H1 (cell line): ENCODE measurements at regions not wholly inside any gene's neighbourhood (a gene's known extent, or its start where the extent isn't known, plus 50 kb on each side); places are given as distances from the start of the nearest gene placed in this dataset.

Source experiments
- CTCF ChIA-PET: fragments of 300-600 bp; sonication (Branson Sonifier 250); formaldehyde crosslinking; loops from one replicate; lab custom pipeline; 2021; ENCODE audit not compliant: partially characterized antibody; lab: Charles Lee
- POLR2A ChIA-PET: fragments of 300-600 bp; sonication (Branson Sonifier 250); formaldehyde crosslinking; loops from one replicate; lab custom pipeline; 2021; ENCODE audit warnings: inconsistent platforms; ENCODE audit not compliant: partially characterized antibody; lab: Charles Lee
- DNase-seq, 2 experiments: peaks; one replicate each; pipeline versions ENCODE4 v3.0.0 to v3.0.0-alpha.2; 2010 to 2022; ENCODE audit warnings: low spot score in 2 of 2, low read depth in 1 of 2, mixed read lengths in 1 of 2
- FAIRE-seq: peaks from 2 replicates; lab custom pipeline; 2011; peaks lifted over from hg19 to GRCh38; lab: Jason Lieb, UNC
- H2AFZ ChIP-seq: 2 replicates; pipeline ENCODE4 v1.8.1; 2012; ENCODE audit warnings: low read length, inconsistent platforms
- H2AK5ac ChIP-seq: 2 replicates; pipeline ENCODE4 v1.6.1; 2013; ENCODE audit warnings: low read depth, low read length
- H2BK120ac ChIP-seq: replicated peaks from 2 replicates; pipeline ENCODE3; 2013; ENCODE audit warnings: low read depth, low read length, inconsistent platforms
- H2BK12ac ChIP-seq: 2 replicates; pipeline ENCODE4 v1.6.1; 2013; ENCODE audit warnings: low read depth, low read length
- H2BK15ac ChIP-seq: 2 replicates; pipeline ENCODE4 v1.6.1; 2013; ENCODE audit warnings: low read length
- H2BK20ac ChIP-seq: 2 replicates; pipeline ENCODE4 v1.6.1; 2013; ENCODE audit warnings: low read length
- H2BK5ac ChIP-seq: 2 replicates; pipeline ENCODE4 v1.6.1; 2013; ENCODE audit warnings: low read depth, low read length
- H3K14ac ChIP-seq: 2 replicates; pipeline ENCODE4 v1.6.1; 2013; ENCODE audit warnings: inconsistent platforms; ENCODE audit not compliant: insufficient read length
- H3K18ac ChIP-seq: 2 replicates; pipeline ENCODE4 v1.6.1; 2013; ENCODE audit warnings: low read length; ENCODE audit errors: extremely low read depth
- H3K23ac ChIP-seq: 2 replicates; pipeline ENCODE4 v1.6.1; 2013; ENCODE audit warnings: inconsistent platforms; ENCODE audit not compliant: insufficient read length
- H3K23me2 ChIP-seq: 2 replicates; pipeline ENCODE4 v1.6.1; 2013; ENCODE audit warnings: low read depth, low read length
- H3K27ac ChIP-seq: 2 replicates; pipeline ENCODE4 v1.6.1; 2011; ENCODE audit warnings: low read depth, low read length, inconsistent platforms
- H3K27me3 ChIP-seq, 4 experiments: replicated peaks in 1 of 4; 1 replicate in 1 of 4; 2 replicates in 3 of 4; pipeline versions ENCODE4 v1.6.1 to v1.8.1; 2011 to 2013; ENCODE audit warnings: low read length in 3 of 4, mild to moderate bottlenecking in 3 of 4, inconsistent platforms in 2 of 4, mixed read lengths in 2 of 4, moderate library complexity in 1 of 4; ENCODE audit not compliant: control insufficient read depth in 3 of 4, insufficient read depth in 3 of 4; ENCODE audit errors: extremely low read depth in 1 of 4
- H3K36me3 ChIP-seq, 4 experiments: 2 replicates each; pipeline versions ENCODE4 v1.6.1 to v1.8.1; 2011 to 2013; ENCODE audit warnings: mild to moderate bottlenecking in 4 of 4, low read length in 3 of 4, moderate library complexity in 2 of 4, control low read depth in 1 of 4, inconsistent platforms in 1 of 4; ENCODE audit not compliant: insufficient read depth in 4 of 4, control insufficient read depth in 2 of 4
- H3K4ac ChIP-seq: replicated peaks from 2 replicates; pipeline ENCODE3; 2013; ENCODE audit warnings: low read length, low read depth, mixed read lengths, inconsistent platforms; ENCODE audit not compliant: insufficient read length
- H3K4me1 ChIP-seq, 4 experiments: replicated peaks in 1 of 4; 1 replicate in 1 of 4; 2 replicates in 3 of 4; pipeline versions ENCODE4 v1.6.1 to v1.8.1; 2011 to 2013; ENCODE audit warnings: low read length in 3 of 4, inconsistent platforms in 2 of 4, mixed read lengths in 1 of 4; ENCODE audit not compliant: insufficient read depth in 4 of 4, control insufficient read depth in 3 of 4
- H3K4me2 ChIP-seq, 2 experiments: 2 replicates each; pipeline versions ENCODE4 v1.6.1 to v1.8.1; 2011 to 2013; ENCODE audit warnings: low read depth in 2 of 2, low read length in 2 of 2, control low read depth in 1 of 2, inconsistent platforms in 1 of 2, mild to moderate bottlenecking in 1 of 2; ENCODE audit not compliant: insufficient read depth in 1 of 2
- H3K4me3 ChIP-seq, 4 experiments: fragments of 200-600, 300-600 bp in 1 of 4; sonication (generic), shearing (Covaris generic), sonication (Bioruptor Twin) in 1 of 4; 2 replicates each; pipeline versions ENCODE4 v1.5.1 to v1.8.1; 2011 to 2016; ENCODE audit warnings: low read length in 4 of 4, low read depth in 3 of 4, control low read depth in 2 of 4, inconsistent platforms in 2 of 4, mild to moderate bottlenecking in 2 of 4, mixed read lengths in 1 of 4, moderate library complexity in 1 of 4; ENCODE audit not compliant: insufficient read depth in 2 of 4; ENCODE audit errors: extremely low read depth in 1 of 4
- H3K56ac ChIP-seq: replicated peaks from 2 replicates; pipeline ENCODE3; 2013; ENCODE audit warnings: low read depth, mild to moderate bottlenecking, mixed read lengths, low read length, inconsistent platforms; ENCODE audit not compliant: insufficient read length
- H3K79me1 ChIP-seq: 2 replicates; pipeline ENCODE4 v1.6.1; 2013; ENCODE audit warnings: low read depth, low read length, control low read depth
- H3K79me2 ChIP-seq, 2 experiments: 2 replicates each; pipeline versions ENCODE4 v1.6.1 to v1.8.1; 2012 to 2013; ENCODE audit warnings: low read length in 2 of 2, mild to moderate bottlenecking in 2 of 2, inconsistent platforms in 1 of 2; ENCODE audit not compliant: insufficient read depth in 2 of 2, control insufficient read depth in 1 of 2
- H3K9ac ChIP-seq, 4 experiments: replicated peaks in 1 of 4; 1 replicate in 1 of 4; 2 replicates in 3 of 4; pipeline versions ENCODE4 v1.6.1 to v1.8.1; 2011 to 2013; ENCODE audit warnings: low read depth in 3 of 4, low read length in 3 of 4, control low read depth in 2 of 4, mild to moderate bottlenecking in 2 of 4, moderate library complexity in 2 of 4, inconsistent platforms in 1 of 4; ENCODE audit errors: extremely low read depth in 1 of 4
- H3K9me3 ChIP-seq, 2 experiments: 2 replicates each; pipeline versions ENCODE4 v1.6.1 to v1.8.1; 2012 to 2013; ENCODE audit warnings: mild to moderate bottlenecking in 2 of 2, moderate library complexity in 2 of 2, control low read depth in 1 of 2, inconsistent platforms in 1 of 2, low read depth in 1 of 2, low read length in 1 of 2, mixed read lengths in 1 of 2; ENCODE audit not compliant: insufficient read depth in 2 of 2
- H4K20me1 ChIP-seq, 2 experiments: replicated peaks in 1 of 2; 2 replicates each; pipeline versions ENCODE3 to v1.8.1; 2011 to 2013; ENCODE audit warnings: inconsistent platforms in 2 of 2, low read length in 2 of 2, mild to moderate bottlenecking in 1 of 2; ENCODE audit not compliant: insufficient read depth in 2 of 2, control insufficient read depth in 1 of 2
- H4K5ac ChIP-seq: 2 replicates; pipeline ENCODE4 v1.6.1; 2013; ENCODE audit warnings: low read length, low read depth, mixed read lengths, inconsistent platforms; ENCODE audit not compliant: insufficient read length
- H4K8ac ChIP-seq: 2 replicates; pipeline ENCODE4 v1.8.0; 2013; ENCODE audit warnings: mild to moderate bottlenecking, moderate library complexity, low read length, inconsistent platforms; ENCODE audit not compliant: insufficient read depth; ENCODE audit errors: extremely low read depth
- H4K91ac ChIP-seq: replicated peaks from 2 replicates; pipeline ENCODE3; 2013; ENCODE audit warnings: low read length, mixed read lengths, inconsistent platforms; ENCODE audit not compliant: insufficient read length
- SIX5 ChIP-seq: IDR thresholded peaks from 2 replicates; pipeline ENCODE4 v1.6.1; 2011; ENCODE audit warnings: mild to moderate bottlenecking, low read depth, low read length
- TF ChIP-seq, protein P1 (sequence below): IDR thresholded peaks from 2 replicates; pipeline ENCODE4 v1.6.1; 2012; ENCODE audit warnings: inconsistent platforms

DNA sequence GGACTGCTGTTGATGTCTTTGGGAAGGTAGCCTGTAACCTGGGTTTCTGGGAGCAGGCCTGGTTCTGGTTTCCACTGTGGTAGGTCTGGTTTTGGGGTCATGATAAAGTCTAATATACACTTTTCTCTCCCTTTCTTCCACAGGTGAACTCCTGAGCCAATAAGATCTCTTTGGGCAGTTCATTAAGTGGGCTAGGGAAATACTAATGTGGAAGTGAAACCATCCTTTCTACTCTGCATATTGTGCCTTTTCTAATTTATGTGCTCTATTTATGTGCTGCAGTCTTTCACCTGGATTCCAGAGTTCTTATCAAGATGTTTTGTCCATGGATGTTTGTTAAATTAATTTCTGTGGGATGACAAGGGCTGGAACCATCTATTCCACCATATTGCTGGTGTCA, 165.7 kb upstream of the PTPRK start:
- Histone ChIP-seq H3K27me3 (no peaks in the 10 kb centered on the region), H3K14ac (no peak overlapping the region), H3K79me1 (no peaks in the 10 kb centered on the region), H3K4me3 (no peak overlapping the region), H2BK120ac (no peak overlapping the region), H3K23me2 (no peaks in the 10 kb centered on the region), H2BK20ac (no peak overlapping the region), H3K4ac (no peak overlapping the region), H2AK5ac (no peak overlapping the region), H3K4me2 (no peak overlapping the region), H3K9ac (no peak overlapping the region), H4K8ac (no peak overlapping the region), H3K9me3 (no peaks in the 10 kb centered on the region), H2AFZ (no peak overlapping the region), H3K18ac (no peak overlapping the region), H2BK5ac (no peak overlapping the region), H4K20me1 (no peaks in the 10 kb centered on the region), H3K4me1 (no peaks in the 10 kb centered on the region), H4K5ac (no peak overlapping the region), H3K23ac (no peak overlapping the region), H3K36me3 (no peaks in the 10 kb centered on the region), H3K79me2 (no peaks in the 10 kb centered on the region), H3K27ac (no peak overlapping the region), H4K91ac (no peak overlapping the region), H2BK12ac (no peak overlapping the region), H2BK15ac (no peak overlapping the region), H3K56ac (no peak overlapping the region)
- POLR2A ChIA-PET = no interaction called here
- FAIRE-seq (no peak), DNase-seq (no peak)
- TF ChIP-seq, protein P1, sequence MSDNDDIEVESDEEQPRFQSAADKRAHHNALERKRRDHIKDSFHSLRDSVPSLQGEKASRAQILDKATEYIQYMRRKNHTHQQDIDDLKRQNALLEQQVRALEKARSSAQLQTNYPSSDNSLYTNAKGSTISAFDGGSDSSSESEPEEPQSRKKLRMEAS = no peak
- TF ChIP-seq SIX5 = no peak
- CTCF ChIA-PET = no interaction called here
